HG03558 (cell line): ENCODE measurements at regions not wholly inside any gene's neighbourhood (a gene's known extent, or its start where the extent isn't known, plus 50 kb on each side); places are given as distances from the start of the nearest gene placed in this dataset.

Experiments
- ATAC-seq: cut with Tn5 transposase; IDR thresholded peaks from one replicate; pipeline ENCODE4 v1.9.1; 2021; ENCODE audit warnings: moderate number of reproducible peaks; ENCODE audit not compliant: unreplicated experiment; ENCODE audit errors: extremely low read depth

DNA sequence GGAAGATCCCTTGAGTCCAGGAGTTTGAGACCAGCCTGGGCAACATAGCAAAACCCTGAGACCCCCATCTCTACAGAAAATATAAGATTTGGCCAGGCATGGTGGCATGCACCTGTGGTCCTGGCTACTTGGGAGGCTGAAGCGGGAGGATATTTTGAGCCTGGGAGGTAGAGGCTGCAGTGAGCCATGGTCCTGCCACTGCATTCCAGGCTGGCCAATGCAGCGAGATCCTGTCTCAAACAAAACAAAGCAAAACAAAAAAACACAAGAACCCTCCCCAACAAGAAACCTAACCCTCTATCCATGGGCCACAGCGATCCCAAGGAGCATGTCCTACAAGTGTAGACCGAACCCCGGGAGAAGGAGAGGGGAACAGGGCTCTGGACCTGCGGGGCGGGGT is 133.3 kb downstream of the MGAT5B start:
- no peak for ATAC-seq

DNA sequence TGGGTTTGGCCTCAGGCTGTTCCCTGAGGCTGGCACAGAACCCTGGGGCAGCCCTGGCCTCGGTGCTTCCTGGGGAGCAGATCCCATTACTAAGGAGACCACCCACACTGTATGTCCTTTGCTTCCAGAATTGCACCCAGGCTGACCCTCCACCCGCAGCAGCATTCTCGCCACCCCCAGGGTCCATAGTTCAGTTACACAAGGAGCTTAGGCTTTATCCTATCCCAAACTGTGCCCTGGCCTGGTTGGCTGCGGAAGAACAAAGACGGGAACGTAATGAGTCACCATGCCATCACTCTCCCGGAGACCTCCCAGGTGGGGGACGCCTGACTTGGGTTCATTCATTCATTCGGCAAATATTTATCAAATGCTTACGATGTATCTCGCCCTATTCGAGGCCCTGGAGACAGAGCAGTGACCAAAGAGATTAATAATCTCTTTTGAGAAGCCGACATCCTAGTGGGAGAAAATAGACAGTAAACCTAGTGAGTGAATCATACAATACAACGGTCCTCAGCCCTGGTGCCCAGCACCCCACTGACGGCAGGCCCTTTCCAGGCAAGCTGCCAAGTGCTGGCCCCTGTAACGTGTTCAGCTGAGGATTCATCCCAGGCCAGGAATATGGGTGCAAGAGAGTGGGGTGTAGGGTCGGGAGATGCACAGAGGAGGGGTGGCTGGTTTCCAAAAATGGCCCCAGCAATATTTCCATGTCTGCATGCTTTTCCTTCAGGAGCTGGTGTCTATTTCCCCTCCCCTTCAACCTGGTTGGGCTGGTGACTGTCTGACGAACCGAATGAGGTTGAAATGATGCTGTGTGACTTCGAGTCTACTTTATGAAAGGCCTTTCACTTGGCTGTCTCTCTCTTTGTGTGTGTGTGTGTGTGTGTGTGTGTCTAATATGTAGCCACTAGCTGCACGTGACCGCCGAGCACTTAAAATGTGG is 134.2 kb downstream of the MGAT5B start:
- no peak for ATAC-seq

DNA sequence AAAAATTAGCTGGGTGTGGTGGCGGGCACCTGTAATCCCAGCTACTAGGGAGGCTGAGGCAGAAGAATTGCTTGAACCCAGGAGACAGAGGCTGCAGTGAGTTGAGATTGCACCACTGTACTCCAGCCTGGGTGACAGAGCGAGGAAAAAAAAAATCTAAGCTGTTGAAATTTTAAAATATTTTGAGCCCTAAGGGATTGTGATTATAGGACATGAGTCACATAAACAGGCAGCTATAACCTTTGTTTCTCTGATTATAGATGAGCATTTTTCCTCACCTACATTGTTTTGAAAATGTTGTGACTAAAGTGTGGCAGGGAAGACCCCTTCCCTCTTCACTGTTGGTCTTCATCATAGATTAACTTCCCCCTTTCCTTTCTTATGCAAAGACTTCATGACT is 135.5 kb downstream of the MGAT5B start:
- ATAC-seq = no peak

DNA sequence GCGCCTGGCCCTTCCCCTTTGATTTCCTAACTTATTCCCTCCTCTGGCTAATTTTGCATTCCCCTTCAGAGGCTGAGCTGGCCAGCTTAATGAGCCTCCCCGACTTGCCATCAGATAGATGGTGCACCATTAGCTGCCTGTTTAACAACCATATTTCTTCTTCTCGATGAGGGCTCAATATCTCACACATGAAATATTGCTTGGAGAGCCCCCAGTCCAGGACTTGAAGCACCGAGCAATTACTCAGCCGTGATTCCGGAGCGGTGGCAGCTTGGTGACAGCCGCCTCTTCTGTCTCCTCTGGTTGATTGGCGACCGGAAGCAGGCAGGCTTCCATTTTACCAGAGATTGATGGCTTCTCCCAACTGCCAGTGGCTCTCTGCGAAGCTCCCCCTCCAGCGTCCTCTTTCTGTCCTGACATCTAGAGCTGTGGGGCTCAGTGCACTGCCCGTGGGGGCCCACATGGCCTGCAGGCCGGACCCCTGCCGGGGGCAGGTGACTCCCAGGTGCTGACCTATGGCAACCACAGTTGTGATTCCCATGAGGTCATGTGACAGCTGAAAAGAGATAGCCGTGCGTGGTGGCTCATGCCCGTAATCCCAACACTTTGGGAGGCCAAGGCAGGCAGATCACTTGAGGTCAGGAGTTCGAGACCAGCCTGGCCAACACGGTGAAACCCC is 133.7 kb upstream of the SEC14L1 start:
- no peak for ATAC-seq

DNA sequence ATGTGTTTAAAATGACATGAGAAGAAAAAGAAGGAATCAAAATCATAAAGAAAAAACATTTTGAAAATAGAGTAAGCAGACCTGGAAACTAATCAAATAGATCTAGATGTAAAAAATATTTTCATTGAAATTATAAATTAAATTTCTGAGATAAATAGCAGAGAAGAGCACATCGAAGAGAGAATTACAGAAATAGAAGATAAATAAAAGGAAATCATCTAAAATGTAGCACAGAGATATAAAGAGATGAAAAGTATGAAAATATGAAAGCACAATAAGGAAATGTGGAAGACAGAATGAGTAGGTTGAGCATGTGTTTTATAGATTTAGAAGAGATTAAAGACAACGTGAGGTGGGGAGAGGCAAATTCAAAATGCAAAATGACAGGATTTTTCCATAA is 130.9 kb upstream of the SEC14L1 start:
- no peak for ATAC-seq

DNA sequence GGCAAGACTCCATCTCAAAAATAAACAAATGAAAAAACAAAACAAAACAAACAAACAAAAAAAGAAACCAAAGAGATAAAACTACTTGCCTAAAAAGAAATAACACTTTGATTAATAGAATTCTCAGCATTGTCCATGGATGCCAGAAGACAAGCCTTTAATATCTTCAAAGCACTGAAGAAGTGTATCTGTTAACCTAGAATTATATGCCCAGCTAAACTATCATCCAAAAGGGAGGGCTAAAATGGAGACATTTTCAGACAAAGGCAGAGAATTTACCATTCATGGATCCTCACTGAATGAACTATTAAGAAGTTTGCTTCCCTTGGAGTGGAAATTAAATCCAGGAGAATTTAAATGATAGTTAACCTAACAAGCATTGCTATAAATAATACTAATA is 130.1 kb upstream of the SEC14L1 start:
- no peak for ATAC-seq

DNA sequence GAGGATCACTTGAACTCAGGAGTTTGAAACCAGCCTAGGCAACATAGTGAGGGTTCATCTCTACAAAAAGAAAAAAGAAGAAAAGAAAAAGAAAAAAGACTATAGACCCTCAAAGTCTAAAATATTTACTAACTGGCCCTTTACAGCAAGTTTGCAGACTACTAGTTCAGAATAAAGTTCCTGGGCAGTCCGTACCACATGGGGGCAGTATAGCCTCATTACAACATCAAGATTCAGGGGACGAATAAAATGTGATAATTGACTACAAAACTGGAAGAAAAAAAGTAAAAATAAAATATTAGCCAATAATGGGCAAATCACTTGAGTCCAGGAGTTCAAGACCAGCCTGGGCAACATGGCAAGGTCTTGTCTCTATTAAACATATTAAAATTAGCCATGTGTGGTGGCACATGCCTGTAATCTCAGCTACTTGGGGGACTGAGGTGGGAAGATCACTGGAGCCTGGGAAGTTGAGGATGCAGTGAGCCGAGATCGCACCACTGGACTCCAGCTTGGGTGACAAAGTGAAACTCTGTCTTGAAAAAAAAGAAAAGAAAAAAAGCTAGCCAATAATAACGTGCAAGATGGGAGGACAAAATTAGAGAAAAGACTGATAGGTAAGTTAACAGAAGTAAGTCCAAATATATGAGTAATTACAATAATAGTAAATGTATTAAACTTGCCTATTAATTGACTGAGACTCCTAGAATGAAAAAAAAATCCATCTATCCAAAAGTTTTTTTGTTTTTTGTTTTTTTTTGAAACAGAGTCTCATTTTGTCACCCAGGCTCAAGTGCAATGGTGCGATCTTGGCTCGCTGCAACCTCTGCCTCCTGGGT is 129.4 kb upstream of the SEC14L1 start:
- no peak for ATAC-seq

DNA sequence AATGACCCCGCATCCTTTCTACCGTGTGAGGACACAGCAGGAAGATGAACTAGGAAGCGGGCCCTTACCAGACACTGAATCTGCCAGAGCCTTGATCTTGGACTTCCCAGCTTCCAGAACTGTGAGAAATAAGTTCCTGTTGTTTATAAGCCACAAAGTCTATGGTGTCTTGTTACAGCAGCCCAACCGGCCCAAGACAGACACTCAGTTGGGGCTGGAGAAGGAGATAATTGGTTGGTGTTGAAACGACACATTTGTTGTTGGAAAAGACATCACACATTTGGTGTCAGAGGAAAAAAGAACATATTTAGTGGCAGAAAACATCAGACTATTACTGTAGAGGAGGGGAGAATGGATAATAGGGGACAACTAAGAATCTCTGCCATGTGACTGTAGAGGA is 122.3 kb upstream of the SEC14L1 start:
- no peak for ATAC-seq

DNA sequence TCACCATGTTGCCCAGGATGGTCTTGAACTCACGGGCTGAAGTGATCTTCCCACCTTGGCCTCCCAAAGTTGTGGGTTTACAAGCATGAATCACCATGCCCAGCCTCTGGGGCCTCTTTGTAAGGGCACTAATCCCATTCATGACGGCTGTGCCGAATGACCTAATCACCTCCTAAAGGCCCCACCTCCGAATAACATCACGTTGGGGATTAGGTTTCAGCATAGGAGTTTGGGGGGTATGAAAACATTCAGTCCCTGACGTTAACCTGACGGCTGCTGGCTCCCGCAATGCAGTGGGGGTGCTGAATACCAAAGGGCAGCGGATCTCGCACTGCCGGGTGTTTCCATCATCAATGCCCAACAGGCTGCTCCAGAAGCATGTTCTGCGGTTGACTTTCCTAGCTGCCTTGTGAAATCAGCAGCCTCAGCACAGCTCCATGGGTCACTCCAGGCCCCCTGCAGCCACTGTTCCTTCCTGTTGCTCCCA is 120.8 kb upstream of the SEC14L1 start:
- ATAC-seq = no peak

DNA sequence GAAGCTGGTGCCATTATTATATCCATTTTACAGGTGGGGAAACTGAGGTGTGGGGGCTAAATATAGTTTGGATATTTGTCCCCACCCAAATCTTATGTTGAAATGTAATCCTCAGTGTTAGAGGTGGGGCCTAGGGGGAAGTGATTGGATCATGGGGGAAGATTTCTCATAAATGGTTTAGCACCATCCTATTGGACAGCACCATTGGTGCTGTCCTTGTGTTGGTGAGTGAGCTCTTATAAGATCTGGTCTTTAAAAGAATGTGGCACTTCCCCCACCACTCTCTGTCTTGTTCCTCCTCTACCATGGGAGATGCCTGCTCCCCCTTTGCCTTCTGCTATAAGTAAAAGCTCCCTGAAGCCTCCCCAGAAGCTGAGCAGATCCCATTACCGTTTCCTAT is 119.8 kb upstream of the SEC14L1 start:
- ATAC-seq = no peak

DNA sequence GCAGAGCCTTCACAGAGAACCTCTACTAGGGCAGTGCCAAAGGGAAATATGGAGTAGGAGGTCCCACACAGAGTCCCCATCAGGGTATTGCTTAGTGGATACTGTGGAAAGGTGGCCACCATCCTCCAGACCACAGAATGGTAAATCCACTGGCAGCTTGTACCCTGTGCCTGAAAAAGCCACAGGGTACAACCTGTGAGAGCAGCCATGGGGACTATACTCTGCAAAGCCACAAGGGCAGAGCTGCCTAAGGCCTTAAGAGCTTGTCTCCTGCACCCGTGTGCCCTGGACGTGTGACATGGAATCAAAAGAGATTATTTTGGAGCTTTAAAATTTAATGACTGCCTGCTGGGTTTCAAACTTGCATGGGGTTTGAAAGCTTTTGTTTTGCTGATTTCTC is 118.0 kb upstream of the SEC14L1 start:
- ATAC-seq = no peak

DNA sequence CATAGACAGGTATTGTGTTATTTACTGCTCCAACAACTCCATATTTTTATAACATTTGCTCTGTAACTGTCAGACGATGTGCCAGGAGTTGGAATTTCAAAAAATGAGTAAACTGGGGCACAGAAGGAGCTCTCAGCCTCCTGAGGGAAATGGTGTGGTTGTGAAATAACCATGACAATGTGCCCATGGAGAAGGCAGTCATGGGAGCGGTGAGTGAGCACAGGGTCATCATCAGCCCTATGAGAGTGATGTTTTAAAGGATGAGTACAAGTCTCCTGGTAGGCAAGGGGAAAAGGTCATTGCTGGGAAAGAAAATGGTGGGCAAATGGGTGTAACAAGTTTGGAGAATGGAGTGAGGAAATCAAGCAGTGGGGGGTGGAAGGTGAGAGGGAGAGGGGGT is 115.0 kb upstream of the SEC14L1 start:
- no peak for ATAC-seq

DNA sequence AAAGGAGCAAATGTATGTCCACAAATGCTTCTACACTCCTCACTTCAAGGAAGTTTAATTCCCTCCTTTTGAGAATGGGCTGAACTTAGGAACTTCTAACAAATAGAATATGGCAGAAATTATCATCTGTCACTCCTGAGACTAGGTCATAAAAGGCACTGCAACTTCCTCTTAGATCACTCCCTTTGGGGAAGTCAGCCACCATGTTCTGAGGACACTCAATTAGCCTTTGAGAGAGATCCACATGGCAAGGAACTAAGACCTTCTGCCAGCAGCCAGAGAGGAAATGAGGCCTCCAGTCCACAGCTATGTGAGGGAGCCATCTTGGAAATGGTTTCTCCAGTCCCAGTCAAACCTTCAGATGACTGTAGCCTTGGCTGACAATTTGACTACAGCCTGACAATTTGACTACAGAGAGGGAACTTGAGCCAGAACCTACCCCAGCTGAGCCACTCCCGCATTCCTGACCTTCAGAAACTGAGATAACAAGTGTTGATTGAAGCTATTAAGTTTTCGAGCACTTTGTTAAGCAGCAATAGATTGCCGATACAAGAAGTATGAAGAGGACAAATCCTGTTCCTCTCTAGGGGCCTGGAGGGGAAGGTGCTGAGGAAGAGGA is 113.4 kb upstream of the SEC14L1 start:
- no peak for ATAC-seq

DNA sequence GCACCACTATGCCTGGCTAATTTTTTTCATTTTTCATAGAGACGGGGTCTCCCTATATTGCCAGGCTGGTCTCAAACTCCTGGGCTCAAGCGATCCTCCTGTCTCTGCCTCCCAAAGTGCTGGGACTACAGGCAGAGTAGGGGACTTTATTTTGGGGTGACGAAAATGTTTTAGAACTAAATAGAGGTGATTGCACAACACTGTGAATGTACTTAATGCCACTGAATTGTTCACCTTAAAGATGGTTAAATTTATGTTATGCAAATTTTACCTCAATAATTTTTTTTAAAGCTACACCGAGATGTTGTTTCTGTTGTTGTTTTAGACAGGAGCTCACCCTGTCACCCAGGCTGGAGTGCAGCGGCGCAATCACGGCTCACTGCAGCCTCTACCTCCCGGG is 111.9 kb upstream of the SEC14L1 start:
- ATAC-seq = no peak

DNA sequence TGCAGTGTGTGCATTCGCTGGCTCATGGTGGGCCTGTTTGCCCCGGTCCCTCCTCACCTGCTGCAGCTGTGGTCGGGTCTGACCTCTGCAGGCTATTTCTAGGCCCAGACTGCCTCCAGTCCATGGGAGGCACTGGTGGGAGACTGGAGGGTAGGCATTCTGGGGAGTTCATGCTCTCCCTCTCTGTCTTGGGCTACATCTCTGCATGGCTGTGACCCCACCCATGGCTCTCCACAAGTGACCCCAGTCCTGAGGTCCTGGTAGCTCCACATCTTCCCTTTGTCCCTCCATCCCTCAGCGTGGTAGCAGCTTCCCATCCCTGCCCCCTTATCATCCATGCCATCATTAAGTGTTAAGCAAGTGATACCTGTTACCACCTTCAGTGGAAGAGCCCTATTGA is 107.8 kb upstream of the SEC14L1 start:
- no peak for ATAC-seq

DNA sequence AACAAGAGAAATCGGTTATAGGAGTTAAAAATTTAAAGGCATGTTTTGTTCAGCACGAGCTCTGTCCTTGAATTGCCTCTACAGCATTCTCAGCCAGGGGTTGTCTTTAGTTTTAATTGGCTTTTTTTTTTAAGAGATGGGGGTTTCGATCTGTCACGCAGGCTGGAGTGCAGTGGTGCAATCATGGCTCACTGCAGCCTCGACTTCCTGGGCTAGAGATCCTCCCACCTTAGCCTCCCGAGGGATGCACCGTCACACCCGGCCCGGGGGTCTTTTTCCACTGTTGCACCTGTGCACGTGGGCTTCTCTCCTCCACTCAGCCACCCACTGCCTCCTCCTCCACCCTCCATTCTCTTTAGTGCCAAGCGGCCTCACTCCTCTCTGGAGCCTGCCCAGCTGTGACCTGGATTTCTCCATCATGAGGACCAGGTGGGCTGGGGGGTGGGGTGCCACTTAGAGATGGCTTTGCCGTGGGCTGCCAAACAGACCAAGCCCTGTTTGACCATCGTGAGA is 106.8 kb upstream of the SEC14L1 start:
- no peak for ATAC-seq

DNA sequence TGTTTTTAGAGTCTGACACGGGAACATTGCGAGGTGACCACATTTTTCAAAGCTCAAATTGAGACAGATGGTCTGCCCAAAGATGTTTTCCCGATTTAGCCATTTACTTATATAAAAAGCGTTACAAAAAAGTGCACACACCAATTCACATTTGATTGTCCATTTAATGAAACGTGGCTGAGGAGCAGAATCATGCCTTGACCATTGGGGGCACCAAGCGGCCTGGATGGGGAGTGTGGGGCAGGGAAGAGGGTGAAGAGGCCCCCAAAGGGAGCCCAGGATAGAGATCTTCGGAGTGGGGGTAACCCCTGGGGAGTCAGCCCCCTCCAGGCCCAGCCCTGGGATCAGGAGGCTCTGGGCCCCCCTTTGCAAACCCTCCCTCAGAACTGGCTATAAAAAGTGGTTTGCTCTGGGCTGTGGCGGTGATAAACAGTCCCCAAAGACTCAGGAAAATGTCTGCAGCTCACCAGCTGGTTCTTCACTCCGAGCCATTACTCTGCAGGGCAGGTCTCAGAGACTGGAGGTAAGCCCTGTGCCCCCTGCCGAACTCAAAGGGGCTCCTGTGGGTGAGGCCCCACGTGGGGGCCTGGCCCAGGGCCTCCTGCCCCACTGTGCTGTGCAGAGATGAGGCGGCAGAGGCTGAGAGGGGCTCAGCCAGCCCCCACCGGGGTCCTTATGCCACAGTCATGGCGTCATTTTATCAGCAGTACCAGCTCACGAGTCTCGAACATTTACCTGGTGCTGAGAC is 105.9 kb upstream of the SEC14L1 start:
- ATAC-seq = no peak

DNA sequence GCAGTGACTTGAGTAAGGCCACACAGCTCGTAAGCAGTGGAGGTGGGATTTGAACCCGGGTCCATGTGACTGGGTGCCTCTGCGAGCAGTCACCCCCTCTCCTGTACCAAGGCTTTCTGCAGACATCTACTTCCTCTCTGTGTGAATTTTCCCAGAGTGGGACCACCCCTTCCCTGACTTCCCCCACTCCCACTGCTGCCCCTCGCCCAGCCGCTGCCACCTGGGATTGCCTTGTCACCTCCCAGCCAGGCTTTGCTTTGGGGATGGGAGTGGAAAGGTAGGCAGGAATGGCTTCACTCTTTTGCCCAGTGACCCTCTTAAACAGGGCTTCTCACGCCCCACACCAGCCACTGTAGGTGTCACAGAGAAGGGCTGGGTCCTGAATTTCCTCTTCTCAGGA is 105.2 kb upstream of the SEC14L1 start:
- ATAC-seq = no peak

DNA sequence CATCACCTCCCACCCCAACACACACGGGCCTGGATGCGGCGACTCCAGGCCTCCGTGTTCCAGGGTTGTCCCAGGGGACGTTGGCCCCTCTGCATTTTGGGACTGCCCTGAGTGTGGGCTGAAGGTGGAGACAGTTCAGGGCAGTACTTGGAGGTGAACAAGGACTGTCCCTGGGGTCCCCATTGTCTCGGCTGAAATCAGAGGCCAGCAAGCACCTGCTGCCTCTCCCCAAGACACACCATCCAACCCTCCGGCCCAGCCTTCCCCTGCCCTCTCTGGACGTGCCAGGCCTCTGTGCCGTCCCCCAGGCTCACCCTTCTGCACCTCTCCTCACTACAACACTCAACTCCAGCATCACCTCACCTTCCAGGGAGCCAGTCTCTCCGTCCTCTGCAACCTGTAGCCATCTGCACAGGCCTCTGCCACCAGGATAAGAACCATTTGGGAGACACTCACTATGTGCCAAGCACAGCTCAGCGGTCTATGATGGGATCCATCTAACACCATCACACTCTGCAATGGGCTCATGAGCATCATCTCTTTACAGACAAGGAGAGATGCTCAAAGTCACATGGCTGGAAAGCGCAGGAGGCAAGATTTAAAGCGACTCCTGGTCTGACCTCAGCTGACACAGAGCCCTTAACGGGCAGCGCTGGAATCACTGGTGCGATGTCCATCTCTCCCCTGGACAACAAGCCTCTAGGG is 104.5 kb upstream of the SEC14L1 start:
- ATAC-seq = no peak
